HG03103 (cell line): ENCODE measurements at regions not wholly inside any gene's neighbourhood (a gene's known extent, or its start where the extent isn't known, plus 50 kb on each side); places are given as distances from the start of the nearest gene placed in this dataset.
"Not testable (repeated sequence)": the region's sequence is repeated elsewhere in the genome, so short reads cannot be mapped to it uniquely, and the experiment has no call there.

ENCODE experiments used
- ATAC-seq: cut with Tn5 transposase; IDR thresholded peaks from one replicate; pipeline ENCODE4 v1.9.1; 2021; ENCODE audit warnings: low read depth; ENCODE audit not compliant: unreplicated experiment

GRCh38 chr2:40676134-40676790, 224.4 kb upstream of the SLC8A1 start:
- not testable (repeated sequence) for ATAC-seq

DNA sequence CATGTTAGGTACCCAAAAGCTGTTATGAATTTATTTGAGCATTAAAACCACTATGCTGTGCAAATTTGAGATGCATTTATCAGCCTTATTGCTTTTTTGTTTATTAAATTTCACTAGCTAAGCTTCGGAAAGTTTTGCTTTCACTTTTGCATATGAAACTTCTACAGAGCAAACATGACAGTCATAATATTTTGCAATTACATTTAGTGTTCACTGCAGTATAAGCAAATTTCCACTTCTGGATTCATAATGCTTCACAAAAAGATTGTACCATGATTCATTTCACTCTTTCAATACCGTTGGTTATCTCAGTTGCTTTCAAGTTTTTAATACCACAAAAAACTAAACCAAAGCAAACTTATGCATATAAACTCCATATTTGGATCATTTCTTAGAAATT, 228.7 kb upstream of the SLC8A1 start:
- ATAC-seq: peak; percentile 58

DNA sequence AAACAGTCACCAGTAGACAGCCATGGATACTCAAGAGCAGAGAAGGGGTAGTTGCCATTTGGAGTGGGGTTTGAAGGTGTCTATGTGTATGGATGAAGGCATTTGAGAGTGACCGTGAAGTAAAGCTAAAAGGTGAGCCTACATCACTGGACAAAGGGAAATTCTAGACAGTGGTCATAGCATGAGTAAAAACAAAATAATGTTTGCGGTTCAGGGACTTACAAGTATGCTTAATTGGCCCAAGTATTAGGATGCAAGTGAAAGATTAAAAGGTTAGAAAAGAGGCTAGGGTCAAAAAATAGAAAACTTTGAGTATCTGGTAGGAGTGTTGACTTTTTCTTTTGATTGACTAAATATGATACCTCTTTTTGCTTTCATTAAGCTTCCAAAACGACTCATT, 238.1 kb upstream of the SLC8A1 start:
- ATAC-seq: no peak

- no peak for ATAC-seq
Measured at GRCh38 chr2:40690525-40690924, 238.6 kb upstream of the SLC8A1 start.

DNA sequence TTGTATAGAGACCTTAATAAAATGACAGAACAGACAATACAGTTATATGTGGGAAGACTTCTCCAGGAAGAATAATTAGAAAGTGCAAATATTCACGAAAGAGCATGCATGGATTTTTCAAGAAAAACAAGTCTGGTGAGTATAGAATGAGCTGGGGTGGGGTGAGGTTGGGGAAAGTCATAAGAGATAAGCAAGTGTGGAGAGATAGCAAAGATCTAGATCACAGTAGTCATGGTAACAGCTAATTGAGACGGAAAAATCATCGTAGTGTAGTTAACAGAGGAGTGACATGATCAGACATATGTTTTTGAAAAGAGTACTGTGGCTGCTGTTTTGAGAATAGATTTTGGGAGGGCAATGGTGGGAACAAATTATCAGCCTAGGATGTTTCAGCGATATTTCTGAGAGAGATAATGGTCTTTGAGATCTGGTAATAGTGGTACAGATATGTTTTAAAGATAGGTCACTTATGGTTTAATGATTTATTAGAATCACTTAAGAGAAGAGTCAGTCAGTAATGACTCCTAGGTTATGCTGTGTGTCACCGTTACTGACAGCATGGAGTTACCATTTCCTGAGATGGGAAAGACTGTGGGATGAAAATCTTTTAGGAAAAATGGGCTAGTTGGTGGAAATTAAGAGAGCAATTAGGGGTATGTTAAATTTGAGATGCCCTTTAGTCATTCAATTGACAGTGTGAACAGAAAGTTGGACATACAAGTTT, 248.5 kb upstream of the SLC8A1 start:
- ATAC-seq: no peak

DNA sequence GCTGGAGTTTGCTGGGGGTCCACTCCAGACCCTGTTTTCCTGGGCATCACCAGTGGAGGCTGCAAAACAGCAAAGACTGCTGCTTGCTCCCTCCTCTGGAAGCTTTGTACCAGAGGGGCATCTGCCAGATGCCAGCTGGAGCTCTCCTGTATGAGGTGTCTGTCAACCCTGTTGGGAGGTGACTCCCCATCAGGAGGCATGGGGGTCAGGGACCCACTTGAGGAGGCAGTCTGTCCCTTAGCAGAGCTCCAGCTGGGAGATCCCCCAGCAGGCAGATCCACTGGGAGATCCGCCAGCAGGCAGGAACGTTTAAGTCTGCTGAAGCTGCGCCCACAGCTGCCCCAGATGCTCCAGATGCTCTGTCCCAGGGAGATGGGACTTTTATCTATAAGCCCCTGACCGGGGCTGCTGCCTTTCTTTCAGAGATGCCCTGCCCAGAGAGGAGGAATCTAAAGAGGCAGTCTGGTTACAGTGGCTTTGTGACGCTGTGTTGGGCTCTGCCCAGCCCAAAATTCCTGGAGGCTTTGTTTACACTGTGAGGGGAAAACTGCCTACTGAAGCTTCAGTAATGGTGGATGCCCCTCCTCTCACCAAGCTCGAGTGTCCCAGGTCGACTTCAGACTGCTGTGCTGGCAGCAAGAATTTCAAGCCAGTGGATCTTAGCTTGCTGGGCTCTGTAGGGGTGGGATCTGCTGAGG, 260.5 kb upstream of the SLC8A1 start:
- ATAC-seq: not testable (repeated sequence)

DNA sequence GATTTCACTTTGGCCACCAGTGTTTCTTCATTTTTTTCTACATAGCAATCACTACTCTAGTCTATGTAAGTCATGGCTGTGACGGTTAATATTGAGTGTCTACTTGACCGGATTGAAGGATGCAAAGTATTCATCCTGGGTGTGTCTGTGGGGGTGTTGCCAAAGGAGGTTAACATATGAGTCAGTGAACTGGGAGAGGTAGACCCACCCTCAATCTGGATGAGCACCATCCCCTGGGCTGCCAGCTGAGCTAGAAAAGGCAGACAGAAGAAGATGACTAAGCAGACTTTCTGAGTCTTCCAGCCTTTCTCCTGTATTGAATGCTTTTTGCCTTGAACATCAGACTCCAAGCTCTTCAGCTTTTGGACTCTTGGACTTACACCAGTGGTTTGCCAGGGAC, 265.0 kb upstream of the SLC8A1 start:
- ATAC-seq: no peak

- no peak for ATAC-seq
Measured at GRCh38 chr2:40719414-40719813, 267.5 kb upstream of the SLC8A1 start.

- ATAC-seq: no peak
Measured at GRCh38 chr2:40721595-40721994, 269.7 kb upstream of the SLC8A1 start.

- ATAC-seq: no peak
Measured at GRCh38 chr2:40723194-40723593, 271.3 kb upstream of the SLC8A1 start.

GRCh38 chr2:40725040-40725439, 273.1 kb upstream of the SLC8A1 start:
- ATAC-seq: no peak

- no peak for ATAC-seq
Measured at GRCh38 chr2:40725950-40726349, 274.1 kb upstream of the SLC8A1 start.

- no peak for ATAC-seq
Measured at GRCh38 chr2:40734797-40735196, 282.9 kb upstream of the SLC8A1 start.

GRCh38 chr2:40737180-40737579, 285.3 kb upstream of the SLC8A1 start:
- no peak for ATAC-seq

DNA sequence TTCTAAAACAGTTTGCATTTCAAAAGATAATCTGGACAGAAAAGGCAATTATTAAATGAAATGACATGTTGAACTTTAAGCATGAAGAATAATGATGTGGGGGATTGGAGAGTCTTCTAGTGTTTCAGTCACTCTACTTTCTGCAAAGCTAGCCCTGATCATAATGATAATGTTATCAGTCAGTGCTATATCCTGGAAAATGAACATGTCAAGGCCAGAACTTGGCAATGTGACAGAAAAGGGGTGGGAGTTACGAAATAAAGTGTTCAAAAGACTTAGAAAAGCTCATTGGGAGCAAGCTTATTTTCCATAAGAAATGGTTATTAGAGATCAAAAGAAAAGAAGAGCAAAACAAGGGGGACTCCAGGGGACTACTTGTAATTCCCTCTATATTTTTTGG, 288.5 kb upstream of the SLC8A1 start:
- ATAC-seq: no peak

GRCh38 chr2:40741532-40741931, 289.6 kb upstream of the SLC8A1 start:
- no peak for ATAC-seq

DNA sequence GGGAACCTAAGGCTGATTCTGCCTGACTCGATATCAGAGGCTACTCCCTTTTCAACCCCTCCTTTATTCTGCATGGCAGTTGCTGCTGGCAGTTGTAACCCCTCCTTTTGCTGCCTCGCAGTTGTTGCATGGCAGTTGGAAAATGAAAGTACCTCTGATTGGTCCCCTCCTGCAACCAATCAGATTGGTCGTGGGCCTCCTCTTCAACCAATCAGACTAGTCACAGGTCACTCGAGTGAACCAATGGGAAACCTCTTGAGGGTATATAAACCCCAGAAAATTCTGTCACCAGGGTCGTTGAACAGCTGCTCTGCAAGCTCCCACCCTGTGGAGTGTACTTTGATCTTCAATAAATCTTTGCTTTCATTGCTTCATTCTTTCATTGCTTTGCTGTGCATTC, 294.3 kb upstream of the SLC8A1 start:
- no peak for ATAC-seq

GRCh38 chr2:40751981-40752380, 300.1 kb upstream of the SLC8A1 start:
- ATAC-seq: no peak

- no peak for ATAC-seq
Measured at GRCh38 chr2:40752796-40753195, 300.9 kb upstream of the SLC8A1 start.

DNA sequence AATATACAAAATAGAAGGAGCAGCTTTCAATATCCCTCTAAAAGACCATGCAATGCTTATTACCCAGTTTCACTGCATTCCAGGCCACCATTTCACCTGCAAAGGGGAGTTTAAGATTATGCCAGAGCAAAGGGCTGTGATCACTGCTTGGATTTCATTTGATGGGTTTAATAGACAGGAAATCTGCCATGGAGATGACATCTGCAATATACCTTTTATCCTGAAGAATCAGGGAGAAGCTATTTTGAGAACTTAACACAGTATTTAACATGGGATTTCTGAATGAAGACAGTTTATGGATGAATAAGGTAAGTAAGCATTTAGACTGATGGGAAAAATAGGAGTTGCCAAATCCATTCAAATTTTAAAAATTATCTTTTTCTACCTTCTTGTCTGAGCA, 303.0 kb upstream of the SLC8A1 start:
- no peak for ATAC-seq

GRCh38 chr2:40758401-40759155, 306.7 kb upstream of the SLC8A1 start:
- ATAC-seq: no peak
